ENCODE measurements at regions not wholly inside any gene's neighbourhood (a gene's known extent, or its start where the extent isn't known, plus 50 kb on each side); places are given as distances from the start of the nearest gene placed in this dataset.

GRCh38 chr2:166381-166780 is 97.5 kb downstream of the SH3YL1 start:
- no peak for TF ChIP-seq CTCF (optimal IDR thresholded peaks at IDR 0.05 in 1 of 3, IDR thresholded peaks at IDR 0.05 in 1 of 3, conservative IDR thresholded peaks at IDR 0.05 in 1 of 3; ENCODE audit: extremely low read depth in 1 of 3, insufficient read depth in 2 of 3, low read length in 3 of 3)
- no peak for TF ChIP-seq EZH2 (IDR thresholded peaks at IDR 0.05; ENCODE audit: low read length)
